GM12878 (cell line): ENCODE measurements at regions not wholly inside any gene's neighbourhood (a gene's known extent, or its start where the extent isn't known, plus 50 kb on each side); places are given as distances from the start of the nearest gene placed in this dataset.

ENCODE experiments used
- ATAC-seq: fragments of 200-7000 bp; cut with Tn5 transposase; 3 replicates; pipeline ENCODE4 v1.9.1; 2020; ENCODE audit warnings: mild to moderate bottlenecking, moderate library complexity
- BruUV-seq: library from RNA; stranded (reverse); fragments of 400-500 nt; replicated peaks from 2 replicates; lab custom pipeline; 2021; lab: Mats Ljungman, UMichigan
- CTCF ChIA-PET: fragments of 300-600 bp; sonication (Branson Sonifier 250); formaldehyde crosslinking; extraction: SDS; loops from one replicate; lab custom pipeline; 2021; ENCODE audit warnings: inconsistent platforms; lab: Yijun Ruan, JAX
- POLR2A ChIA-PET: fragments of 350-600 bp; formaldehyde crosslinking; extraction: SDS; loops from one replicate; lab custom pipeline; 2021; ENCODE audit warnings: inconsistent platforms; lab: Charles Lee
- RAD21 ChIA-PET: fragments of 300-600 bp; sonication (Branson Sonifier 250); formaldehyde crosslinking; loops from one replicate; lab custom pipeline; 2023; ENCODE audit warnings: antibody characterized with exemption; ENCODE audit not compliant: unreplicated experiment; lab: Charles Lee
- SMC1A ChIA-PET: fragments of 300-600 bp; sonication (Branson Sonifier 250); formaldehyde crosslinking; loops from one replicate; lab custom pipeline; 2023; ENCODE audit not compliant: unreplicated experiment, uncharacterized antibody; lab: Charles Lee
- DNase-seq: peaks from one replicate; pipeline ENCODE4 v3.0.0-alpha.2; 2011; ENCODE audit warnings: low read depth, low spot score
- FAIRE-seq: peaks from 3 replicates; lab custom pipeline; 2011; peaks lifted over from hg19 to GRCh38; lab: Jason Lieb, UNC
- H2AFZ ChIP-seq: 2 replicates; pipeline ENCODE4 v1.6.0; 2011; ENCODE audit warnings: low read depth, low read length, control low read depth; ENCODE audit not compliant: control insufficient read depth
- H3K27ac ChIP-seq: 2 replicates; pipeline ENCODE4 v1.5.1; 2011; ENCODE audit warnings: control low read depth; ENCODE audit not compliant: control insufficient read depth, insufficient read depth
- H3K27me3 ChIP-seq, 2 experiments: replicated peaks in 1 of 2; 2 replicates each; pipeline versions ENCODE4 v1.6.0 to v1.6.1; 2011; ENCODE audit warnings: low read length in 1 of 2; ENCODE audit not compliant: control insufficient read depth in 2 of 2, insufficient read depth in 2 of 2
- H3K36me3 ChIP-seq, 2 experiments: 2 replicates each; pipeline ENCODE4 v1.5.1; 2011; ENCODE audit warnings: low read length in 1 of 2; ENCODE audit not compliant: control insufficient read depth in 2 of 2, insufficient read depth in 2 of 2
- H3K4me1 ChIP-seq: 2 replicates; pipeline ENCODE4 v1.6.1; 2011; ENCODE audit warnings: mild to moderate bottlenecking, low read length, moderate library complexity, mixed read lengths; ENCODE audit not compliant: control insufficient read depth, insufficient read depth
- H3K4me2 ChIP-seq: 2 replicates; pipeline ENCODE4 v1.6.0; 2011; ENCODE audit warnings: control low read depth; ENCODE audit not compliant: control insufficient read depth, insufficient read depth
- H3K4me3 ChIP-seq: fragments of 200-600 bp; sonication (generic); 2 replicates; pipeline ENCODE4 v1.5.1; 2016
- H3K79me2 ChIP-seq: 2 replicates; pipeline ENCODE4 v1.6.0; 2011; ENCODE audit warnings: low read length; ENCODE audit not compliant: control insufficient read depth, insufficient read depth
- H3K9ac ChIP-seq: 2 replicates; pipeline ENCODE4 v1.8.0; 2011; ENCODE audit warnings: low read length, control low read depth, mixed read lengths; ENCODE audit not compliant: control insufficient read depth, insufficient read depth
- H3K9me3 ChIP-seq: replicated peaks from 3 replicates; pipeline ENCODE4 v1.5.1; 2011; ENCODE audit warnings: mild to moderate bottlenecking, low read length; ENCODE audit not compliant: control insufficient read depth, insufficient read depth
- H4K20me1 ChIP-seq: 2 replicates; pipeline ENCODE4 v1.6.0; 2011; ENCODE audit not compliant: control insufficient read depth, insufficient read depth
- ATF7 ChIP-seq: fragments of 450-650 bp; IDR thresholded peaks from 2 replicates; pipeline ENCODE4 v1.6.1; 2016; ENCODE audit warnings: low read depth, mild to moderate bottlenecking
- BMI1 ChIP-seq: fragments of 450-650 bp; IDR thresholded peaks from 2 replicates; pipeline ENCODE4 v1.6.1; 2016; ENCODE audit warnings: mild to moderate bottlenecking, moderate library complexity, borderline replicate concordance
- BRCA1 ChIP-seq: IDR thresholded peaks from 2 replicates; pipeline ENCODE4 v1.6.1; 2011; ENCODE audit warnings: low read depth, low read length, improper control_type of control experiment
- HDGF ChIP-seq: fragments of 450-650 bp; IDR thresholded peaks from 2 replicates; pipeline ENCODE4 v1.6.1; 2016; ENCODE audit warnings: antibody characterized with exemption
- IKZF2 ChIP-seq, 2 experiments: fragments of 450-650 bp; IDR thresholded peaks; 2 replicates each; pipeline ENCODE4 v1.6.1; 2017; ENCODE audit warnings: mild to moderate bottlenecking in 2 of 2, moderate library complexity in 2 of 2
- POLR2AphosphoS5 ChIP-seq: IDR thresholded peaks from 2 replicates; pipeline ENCODE4 v1.6.1; 2011; ENCODE audit warnings: mild to moderate bottlenecking, low read length, inconsistent platforms
- YY1 ChIP-seq: IDR thresholded peaks from 2 replicates; pipeline ENCODE4 v1.6.1; 2011; ENCODE audit warnings: low read depth, mild to moderate bottlenecking, low read length
- WGBS: methylation state at CpG from one replicate; pipeline ENCODE4 v1.1.6; 2016; ENCODE audit warnings: low lambda C conversion rate; ENCODE audit not compliant: insufficient replicate concordance, insufficient coverage; ENCODE audit errors: missing lambda C conversion rate; 5-methylcytosine and 5-hydroxymethylcytosine counted together
- in situ Hi-C: fragments of 300-500 bp; cut with MboI; formaldehyde crosslinking; loops from 9 replicates; pipeline ENCODE4 v1.14.3; 2018; ENCODE audit warnings: mixed read lengths
- intact Hi-C: fragments of 100-400 bp; cut with micrococcal nuclease; formaldehyde crosslinking; loops from one replicate; pipeline ENCODE4 v1.14.2; 2022; ENCODE audit not compliant: unreplicated experiment
- TF ChIP-seq, protein P1 (sequence below): IDR thresholded peaks from 2 replicates; pipeline ENCODE4 v1.6.1; 2012; ENCODE audit warnings: low read depth, low read length, improper control_type of control experiment

DNA sequence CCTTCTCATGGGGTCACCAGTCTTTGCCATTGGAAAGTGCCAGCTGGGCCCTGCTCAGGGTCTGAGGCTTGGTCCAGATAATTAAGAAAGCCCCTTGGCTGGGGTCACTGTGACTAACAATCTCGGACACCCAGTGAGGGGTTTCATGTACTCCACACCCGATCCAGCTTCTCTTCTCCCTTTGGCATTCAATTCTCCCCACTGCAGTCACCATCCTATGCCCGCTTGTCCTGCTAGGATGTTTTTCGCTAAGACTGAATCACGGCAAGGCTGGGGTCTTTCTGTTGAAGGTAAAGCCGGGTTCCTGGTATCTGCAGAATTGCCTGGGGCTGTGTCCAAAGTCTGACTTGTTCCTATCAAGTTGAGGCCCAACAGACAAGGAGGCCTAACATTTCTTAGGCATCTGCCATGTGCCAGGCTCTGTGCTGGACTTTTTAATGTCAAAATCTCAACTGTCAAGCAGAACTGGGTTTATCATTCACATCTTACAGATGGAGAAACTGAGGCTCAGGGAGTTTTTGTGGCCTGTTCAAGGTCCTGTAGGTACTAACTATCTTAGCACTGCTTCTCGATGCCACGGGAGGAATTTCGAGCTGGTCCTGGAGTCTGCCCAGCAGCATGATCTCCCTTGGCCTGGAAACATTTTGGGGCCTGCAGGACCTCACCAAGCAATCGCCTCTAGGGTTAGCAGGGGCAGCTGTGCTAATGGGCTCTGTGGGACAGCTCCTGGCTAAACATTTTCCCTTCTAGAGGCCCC, 142.0 kb upstream of the ALDH1B1 start:
- Histone ChIP-seq H3K9me3 (no peaks in the 10 kb centered on the region), H3K79me2 (no peaks in the 10 kb centered on the region), H4K20me1 (no peaks in the 10 kb centered on the region), H3K9ac (no peak overlapping the region), H3K36me3 (no peaks in the 10 kb centered on the region), H3K4me1 (no peaks in the 10 kb centered on the region), H3K4me2 (no peak overlapping the region), H2AFZ (no peak overlapping the region), H3K4me3 (no peak overlapping the region), H3K27ac (no peak overlapping the region), H3K27me3 (no peaks in the 10 kb centered on the region)
- intact Hi-C loops (no loop called here), in situ Hi-C loops (no loop called here)
- BruUV-seq = no TSS peak
- no peak for TF ChIP-seq ATF7
- TF ChIP-seq YY1 = no peak
- no peak for TF ChIP-seq POLR2AphosphoS5
- TF ChIP-seq, protein P1, sequence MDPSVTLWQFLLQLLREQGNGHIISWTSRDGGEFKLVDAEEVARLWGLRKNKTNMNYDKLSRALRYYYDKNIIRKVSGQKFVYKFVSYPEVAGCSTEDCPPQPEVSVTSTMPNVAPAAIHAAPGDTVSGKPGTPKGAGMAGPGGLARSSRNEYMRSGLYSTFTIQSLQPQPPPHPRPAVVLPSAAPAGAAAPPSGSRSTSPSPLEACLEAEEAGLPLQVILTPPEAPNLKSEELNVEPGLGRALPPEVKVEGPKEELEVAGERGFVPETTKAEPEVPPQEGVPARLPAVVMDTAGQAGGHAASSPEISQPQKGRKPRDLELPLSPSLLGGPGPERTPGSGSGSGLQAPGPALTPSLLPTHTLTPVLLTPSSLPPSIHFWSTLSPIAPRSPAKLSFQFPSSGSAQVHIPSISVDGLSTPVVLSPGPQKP = no peak
- no peak for TF ChIP-seq HDGF
- TF ChIP-seq BRCA1 = no peak
- no peak for TF ChIP-seq BMI1
- no peak for TF ChIP-seq IKZF2 (IDR thresholded peaks at IDR 0.05)
- ChIA-PET RAD21 (interaction anchor here (0.7 kb wide), 1 partner anchor 162 kb away, joined by 3 read pairs; no protein-coding TSS in a partner anchor), SMC1A (interaction anchor here (1.4 to 1.5 kb wide), 2 partner anchors 14 to 162 kb away, joined by 3 to 4 read pairs; no protein-coding TSS in a partner anchor), POLR2A (no interaction called here), CTCF (interaction anchor here (0.9 to 1.0 kb wide), 2 partner anchors 18 to 162 kb away, joined by 3 read pairs; no protein-coding TSS in a partner anchor)
- WGBS = 17% methylated on average over 10 of the region's 10 CpGs
- DNase-seq (no peak), ATAC-seq (no peak), FAIRE-seq (no peak)
